Central memory CD4-positive, alpha-beta T cell (primary cell): ENCODE measurements at regions not wholly inside any gene's neighbourhood (a gene's known extent, or its start where the extent isn't known, plus 50 kb on each side); places are given as distances from the start of the nearest gene placed in this dataset.

Experiments
- DNase-seq: peaks from one replicate; pipeline ENCODE4 v3.0.0; 2022

GRCh38 chr2:176619504-176619903, 350.3 kb downstream of the MTX2 start:
- no peak for DNase-seq

- DNase-seq = no peak
Observed at GRCh38 chr2:176621350-176621749, 352.1 kb downstream of the MTX2 start.

GRCh38 chr2:176622792-176623191, 353.6 kb downstream of the MTX2 start:
- no peak for DNase-seq

GRCh38 chr2:176626796-176627195, 357.6 kb downstream of the MTX2 start:
- no peak for DNase-seq

- DNase-seq = no peak
Observed at GRCh38 chr2:176628438-176628837, 359.2 kb downstream of the MTX2 start.

GRCh38 chr2:176633754-176634153, 364.5 kb downstream of the MTX2 start:
- no peak for DNase-seq

GRCh38 chr2:176636401-176636800, 367.2 kb downstream of the MTX2 start:
- no peak for DNase-seq

GRCh38 chr2:176637142-176637485, 367.9 kb downstream of the MTX2 start:
- no peak for DNase-seq

GRCh38 chr2:176637486-176638166, 368.4 kb downstream of the MTX2 start:
- no peak for DNase-seq

- DNase-seq = peak; percentile 32
Observed at GRCh38 chr2:176638167-176639015, 369.1 kb downstream of the MTX2 start.

GRCh38 chr2:176639016-176639343, 369.7 kb downstream of the MTX2 start:
- DNase-seq = no peak

GRCh38 chr2:176639671-176640070, 370.4 kb downstream of the MTX2 start:
- no peak for DNase-seq

GRCh38 chr2:176641436-176641835, 372.2 kb downstream of the MTX2 start:
- no peak for DNase-seq

GRCh38 chr2:176642074-176642473, 372.8 kb downstream of the MTX2 start:
- DNase-seq = no peak

- no peak for DNase-seq
Observed at GRCh38 chr2:176643646-176644045, 374.4 kb downstream of the MTX2 start.

- no peak for DNase-seq
Observed at GRCh38 chr2:176645494-176645893, 376.3 kb downstream of the MTX2 start.

- DNase-seq = no peak
Observed at GRCh38 chr2:176646033-176646615, 376.9 kb downstream of the MTX2 start.

- no peak for DNase-seq
Observed at GRCh38 chr2:176647325-176648165, 378.3 kb downstream of the MTX2 start.

- DNase-seq = no peak
Observed at GRCh38 chr2:176648700-176649297, 379.6 kb downstream of the MTX2 start.

- no peak for DNase-seq
Observed at GRCh38 chr2:176650104-176650837, 381.0 kb downstream of the MTX2 start.

GRCh38 chr2:176650838-176651555, 381.8 kb downstream of the MTX2 start:
- DNase-seq = no peak
